A549 (cell line): ENCODE measurements at regions not wholly inside any gene's neighbourhood (a gene's known extent, or its start where the extent isn't known, plus 50 kb on each side); places are given as distances from the start of the nearest gene placed in this dataset.

Experiments used
- BHLHE40 ChIP-seq: IDR thresholded peaks from 2 replicates; pipeline ENCODE4 v1.6.1; 2012; ENCODE audit warnings: low read depth, low read length, inconsistent platforms
- CTCF ChIP-seq: fragments of >200 bp; sonication (Bioruptor Twin); formaldehyde crosslinking; IDR thresholded peaks from 3 replicates; pipeline ENCODE4 v1.5.1; 2016
- ESRRA ChIP-seq: fragments of 150-350 bp; IDR thresholded peaks from 2 replicates; pipeline ENCODE4 v1.6.1; 2014; ENCODE audit warnings: mild to moderate bottlenecking, low read length, borderline replicate concordance
- POLR2A ChIP-seq: IDR thresholded peaks from 2 replicates; pipeline ENCODE4 v1.6.1; 2012; ENCODE audit warnings: mild to moderate bottlenecking, low read length
- POLR2AphosphoS2 ChIP-seq: conservative IDR thresholded peaks from 2 replicates; pipeline ENCODE4 v1.6.1; 2012; ENCODE audit warnings: low read length, improper control_type of control experiment, inconsistent platforms
- REST ChIP-seq: fragments of 200-600 bp; sonication (generic); IDR thresholded peaks from 2 replicates; pipeline ENCODE4 v1.6.1; 2016; ENCODE audit warnings: antibody characterized with exemption, mild to moderate bottlenecking, moderate library complexity

- TF ChIP-seq BHLHE40 (no peak), REST (no peak), POLR2AphosphoS2 (no peak), ESRRA (no peak), POLR2A (no peak), CTCF (no peak)
Measured at GRCh38 chr16:65624666-65625065, 502.8 kb upstream of the CDH11 start.
